ENCODE measurements at regions not wholly inside any gene's neighbourhood (a gene's known extent, or its start where the extent isn't known, plus 50 kb on each side); places are given as distances from the start of the nearest gene placed in this dataset.

DNA sequence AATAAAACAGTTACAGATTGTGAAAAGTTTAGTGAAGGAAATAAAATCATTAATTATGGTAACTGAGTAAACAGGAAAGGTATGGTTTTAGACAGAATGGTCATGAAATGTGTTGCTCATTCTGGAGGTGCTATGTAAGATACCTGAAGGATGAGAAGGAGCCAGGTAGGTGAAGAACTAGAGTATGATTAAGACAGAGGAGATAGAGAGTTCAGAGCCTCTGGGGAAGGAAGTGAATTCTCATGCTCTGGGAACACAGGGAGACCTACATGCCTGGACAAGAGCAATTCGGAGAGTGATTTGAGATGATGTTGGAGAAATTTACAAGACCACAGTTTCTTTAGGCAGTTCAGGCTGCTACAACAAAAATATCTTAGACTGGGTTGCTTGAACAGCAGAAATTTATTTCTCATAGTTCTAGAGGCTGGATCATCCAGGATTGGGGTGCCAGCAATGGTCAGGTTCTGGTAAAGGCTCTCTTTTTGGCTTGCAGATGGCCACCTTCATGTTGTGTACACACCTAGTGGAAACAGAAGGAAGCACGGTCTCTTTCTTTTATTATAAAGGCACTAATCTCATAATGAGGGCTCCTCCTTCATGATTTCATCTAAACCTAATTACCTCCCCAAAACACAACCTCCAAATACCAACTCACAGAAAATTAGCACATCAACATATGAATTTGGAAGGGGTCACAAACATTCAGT is 1416.1 kb downstream of the PCDH7 start:
- H3K4me1 ChIP-seq: peaks cover 8% of the 10 kb centered on the region; the same call in 1 of the 3 replicates
- WGBS (ENCODE audit: missing lambda C conversion rate): 61% methylated on average over 2 of the region's 2 CpGs
- DNase-seq (ENCODE audit: low read depth in 1 of 2, low spot score in 1 of 2) (no peak), FAIRE-seq (no peak), ATAC-seq (no peak)
- ChIA-PET CTCF (no interaction called here), POLR2A (no interaction called here)
- TF ChIP-seq PHF8 (IDR thresholded peaks at IDR 0.05; ENCODE audit: borderline replicate concordance, low read depth): no peak
- no peak for TF ChIP-seq TFCP2L1 (CRISPR knock-in tag; IDR thresholded peaks at IDR 0.05)
- TF ChIP-seq NPAS2 (CRISPR knock-in tag; IDR thresholded peaks at IDR 0.05; ENCODE audit: borderline replicate concordance): no peak
- TF ChIP-seq EP300 (IDR thresholded peaks at IDR 0.05): no peak
- TF ChIP-seq SMC3 (IDR thresholded peaks at IDR 0.05): no peak
- no peak for TF ChIP-seq ZSCAN20 (CRISPR knock-in tag; IDR thresholded peaks at IDR 0.05)
- H3K4me2 ChIP-seq: no peak overlapping the region
- H3K4me3 ChIP-seq: no peak overlapping the region
- H3K27ac ChIP-seq: no peak overlapping the region
- H3K9me3 ChIP-seq: no peaks in the 10 kb centered on the region

DNA sequence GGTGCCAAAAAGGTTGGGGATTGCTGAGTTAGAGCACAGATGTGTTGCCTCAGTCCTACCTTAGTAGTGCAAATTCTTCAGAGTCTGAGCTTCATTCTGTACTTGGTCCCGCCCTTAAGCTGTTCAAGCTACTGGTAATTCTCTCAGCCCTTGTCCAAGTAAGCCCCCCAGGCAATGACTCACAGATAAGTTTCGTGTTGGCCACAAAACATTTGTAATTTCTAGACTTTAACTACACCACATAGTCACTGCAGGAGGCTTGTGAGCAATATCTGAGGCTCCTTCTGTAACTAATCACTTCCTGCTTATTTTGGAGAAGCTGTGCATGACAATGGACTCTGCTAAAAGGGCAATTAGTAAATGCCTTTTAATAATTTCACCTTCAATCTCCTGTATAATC is 1420.5 kb downstream of the PCDH7 start:
- Histone ChIP-seq H3K27ac (no peak overlapping the region), H3K4me2 (peak overlapping the region; percentile 33), H3K9me3 (no peaks in the 10 kb centered on the region), H3K4me3 (no peak overlapping the region), H3K4me1 (peaks cover 3% of the 10 kb centered on the region; the same call in 1 of the 3 replicates)
- DNase-seq (ENCODE audit: low read depth in 1 of 2, low spot score in 1 of 2) (peak in 1 of 2 experiments; percentile 10), ATAC-seq (peak in 1 of 2 experiments; percentile 27; a peak in 1 of 6 replicates), FAIRE-seq (no peak)
- TF ChIP-seq HOXA7 (CRISPR knock-in tag; IDR thresholded peaks at IDR 0.05): no peak
- TF ChIP-seq MAZ (IDR thresholded peaks at IDR 0.05; ENCODE audit: borderline replicate concordance, low read depth, low read length): no peak
- no peak for TF ChIP-seq SREBF2 (IDR thresholded peaks at IDR 0.05)
- ChIA-PET POLR2A (no interaction called here), CTCF (no interaction called here)
- WGBS (ENCODE audit: missing lambda C conversion rate): 27% methylated on average over 2 of the region's 2 CpGs

GRCh38 chr4:32142075-32142474 is 1421.9 kb downstream of the PCDH7 start:
- H3K9me3 ChIP-seq: no peaks in the 10 kb centered on the region
- FAIRE-seq (no peak), ATAC-seq (no peak), DNase-seq (ENCODE audit: low read depth in 1 of 2, low spot score in 1 of 2) (no peak)
- 0 out of 3 replicates have a peak, but pooled peaks cover 2% of the 10 kb centered on the region for H3K4me1 ChIP-seq
- no peak overlapping the region for H3K4me3 ChIP-seq
- H3K4me2 ChIP-seq: no peak overlapping the region
- no peak for TF ChIP-seq E2F6 (IDR thresholded peaks at IDR 0.05; ENCODE audit: borderline replicate concordance, low read depth)
- no peak for TF ChIP-seq RNF2 (IDR thresholded peaks at IDR 0.05; ENCODE audit: borderline replicate concordance, low read depth)
- TF ChIP-seq ZSCAN20 (CRISPR knock-in tag; IDR thresholded peaks at IDR 0.05): no peak
- TF ChIP-seq CHD2 (IDR thresholded peaks at IDR 0.05; ENCODE audit: low read length, partially characterized antibody): no peak
- TF ChIP-seq ELK1 (IDR thresholded peaks at IDR 0.05; ENCODE audit: low read depth, low read length): no peak
- POLR2A ChIA-PET: no interaction called here
- CTCF ChIA-PET: no interaction called here
- H3K27ac ChIP-seq: no peak overlapping the region

DNA sequence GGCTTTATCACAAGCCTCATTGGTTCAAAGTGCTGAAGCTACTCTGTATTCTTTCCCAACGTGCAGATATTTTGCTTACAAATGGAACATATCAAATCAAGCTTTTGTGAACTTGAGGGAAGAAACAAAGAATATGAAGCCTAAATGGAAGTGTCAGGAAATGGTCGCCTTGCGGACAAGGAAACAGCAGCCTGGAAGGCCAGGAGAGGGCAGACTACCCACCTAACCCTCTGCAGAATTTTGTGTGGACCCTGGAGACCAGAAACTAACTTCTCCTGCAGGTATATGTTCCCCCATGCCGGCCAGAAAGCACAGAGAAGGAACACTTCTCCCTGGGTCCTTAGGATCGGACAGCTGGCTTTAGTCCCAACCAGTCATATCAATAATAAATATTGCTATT is 1425.8 kb downstream of the PCDH7 start:
- H3K9me3 ChIP-seq: no peaks in the 10 kb centered on the region
- 68% methylated on average over 5 of the region's 5 CpGs for WGBS (ENCODE audit: missing lambda C conversion rate)
- no peak for FAIRE-seq
- ChIA-PET CTCF (no interaction called here), POLR2A (no interaction called here)
- DNase-seq (ENCODE audit: low read depth in 1 of 2, low spot score in 1 of 2): no peak
- no peak overlapping the region for H3K27ac ChIP-seq
- no peaks in the 10 kb centered on the region for H3K4me1 ChIP-seq
- no peak overlapping the region for H3K4me2 ChIP-seq
- H3K4me3 ChIP-seq: no peak overlapping the region
- ATAC-seq: no peak
- no peak for TF ChIP-seq EHMT2 (IDR thresholded peaks at IDR 0.05; ENCODE audit: low read depth)
- TF ChIP-seq, protein P1, sequence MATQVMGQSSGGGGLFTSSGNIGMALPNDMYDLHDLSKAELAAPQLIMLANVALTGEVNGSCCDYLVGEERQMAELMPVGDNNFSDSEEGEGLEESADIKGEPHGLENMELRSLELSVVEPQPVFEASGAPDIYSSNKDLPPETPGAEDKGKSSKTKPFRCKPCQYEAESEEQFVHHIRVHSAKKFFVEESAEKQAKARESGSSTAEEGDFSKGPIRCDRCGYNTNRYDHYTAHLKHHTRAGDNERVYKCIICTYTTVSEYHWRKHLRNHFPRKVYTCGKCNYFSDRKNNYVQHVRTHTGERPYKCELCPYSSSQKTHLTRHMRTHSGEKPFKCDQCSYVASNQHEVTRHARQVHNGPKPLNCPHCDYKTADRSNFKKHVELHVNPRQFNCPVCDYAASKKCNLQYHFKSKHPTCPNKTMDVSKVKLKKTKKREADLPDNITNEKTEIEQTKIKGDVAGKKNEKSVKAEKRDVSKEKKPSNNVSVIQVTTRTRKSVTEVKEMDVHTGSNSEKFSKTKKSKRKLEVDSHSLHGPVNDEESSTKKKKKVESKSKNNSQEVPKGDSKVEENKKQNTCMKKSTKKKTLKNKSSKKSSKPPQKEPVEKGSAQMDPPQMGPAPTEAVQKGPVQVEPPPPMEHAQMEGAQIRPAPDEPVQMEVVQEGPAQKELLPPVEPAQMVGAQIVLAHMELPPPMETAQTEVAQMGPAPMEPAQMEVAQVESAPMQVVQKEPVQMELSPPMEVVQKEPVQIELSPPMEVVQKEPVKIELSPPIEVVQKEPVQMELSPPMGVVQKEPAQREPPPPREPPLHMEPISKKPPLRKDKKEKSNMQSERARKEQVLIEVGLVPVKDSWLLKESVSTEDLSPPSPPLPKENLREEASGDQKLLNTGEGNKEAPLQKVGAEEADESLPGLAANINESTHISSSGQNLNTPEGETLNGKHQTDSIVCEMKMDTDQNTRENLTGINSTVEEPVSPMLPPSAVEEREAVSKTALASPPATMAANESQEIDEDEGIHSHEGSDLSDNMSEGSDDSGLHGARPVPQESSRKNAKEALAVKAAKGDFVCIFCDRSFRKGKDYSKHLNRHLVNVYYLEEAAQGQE (IDR thresholded peaks at IDR 0.05): no peak
- no peak for TF ChIP-seq SREBF2 (IDR thresholded peaks at IDR 0.05)
- TF ChIP-seq KDM1A (IDR thresholded peaks at IDR 0.05; ENCODE audit: low read depth): no peak
- TF ChIP-seq ZNF302 (CRISPR knock-in tag; IDR thresholded peaks at IDR 0.05): no peak
- no peak for TF ChIP-seq POLR2AphosphoS2 (conservative IDR thresholded peaks at IDR 0.05; ENCODE audit: low read length)
- no peak for TF ChIP-seq HOXA7 (CRISPR knock-in tag; IDR thresholded peaks at IDR 0.05)
- TF ChIP-seq MAFK (IDR thresholded peaks at IDR 0.05; ENCODE audit: partially characterized antibody): no peak
- TF ChIP-seq HOXB5 (CRISPR knock-in tag; IDR thresholded peaks at IDR 0.05): no peak
- TF ChIP-seq USF2 (IDR thresholded peaks at IDR 0.05): no peak
- no peak for TF ChIP-seq FOSB (CRISPR knock-in tag; IDR thresholded peaks at IDR 0.05)
- TF ChIP-seq RCOR1 (IDR thresholded peaks at IDR 0.05; ENCODE audit: low read depth, low read length): no peak
